SK-N-SH (cell line): ENCODE measurements at regions not wholly inside any gene's neighbourhood (a gene's known extent, or its start where the extent isn't known, plus 50 kb on each side); places are given as distances from the start of the nearest gene placed in this dataset.

Experiments used
- CTCF ChIA-PET: fragments of 300-600, 350-600 bp; formaldehyde crosslinking; extraction: SDS; loops from one replicate; lab custom pipeline; 2021; lab: Yijun Ruan, JAX
- POLR2A ChIA-PET: fragments of 350-600 bp; sonication (Branson Sonifier 250); formaldehyde crosslinking; extraction: SDS; loops from one replicate; lab custom pipeline; 2020; ENCODE audit warnings: antibody characterized with exemption, inconsistent platforms; lab: Yijun Ruan, JAX
- DNase-seq: peaks from one replicate; pipeline ENCODE4 v3.0.0; 2012
- H2AFZ ChIP-seq: fragments of 200-600 bp; sonication (generic); 2 replicates; pipeline ENCODE4 v1.8.1; 2016; ENCODE audit warnings: antibody characterized with exemption, mild to moderate bottlenecking, low read depth
- H3F3A ChIP-seq: fragments of 200-600 bp; sonication (generic); replicated peaks from 2 replicates; pipeline ENCODE3; 2016; ENCODE audit warnings: antibody characterized with exemption, mild to moderate bottlenecking; ENCODE audit not compliant: insufficient read depth
- H3K27ac ChIP-seq, 2 experiments: fragments of 200-500 bp in 1 of 2; fragments of 200-600 bp in 1 of 2; sonication (Bioruptor generic) in 1 of 2; sonication (generic), shearing (Covaris generic) in 1 of 2; 2 replicates each; pipeline versions ENCODE4 v1.5.1 to v1.6.1; 2014 to 2016; ENCODE audit warnings: low read depth in 2 of 2, inconsistent platforms in 1 of 2, low read length in 1 of 2, mild to moderate bottlenecking in 1 of 2, mixed read lengths in 1 of 2
- H3K27me3 ChIP-seq: fragments of 200-600 bp; sonication (generic), shearing (Covaris generic); 2 replicates; pipeline ENCODE4 v1.6.1; 2016; ENCODE audit warnings: mixed run types; ENCODE audit not compliant: insufficient read depth
- H3K36me3 ChIP-seq, 2 experiments: fragments of 200-500 bp in 1 of 2; fragments of 200-600 bp in 1 of 2; sonication (Bioruptor generic) in 1 of 2; sonication (generic) in 1 of 2; replicated peaks in 1 of 2; 2 replicates each; pipeline versions ENCODE3 to v1.5.1; 2014 to 2016; ENCODE audit warnings: low read length in 1 of 2, mild to moderate bottlenecking in 1 of 2; ENCODE audit not compliant: insufficient read depth in 2 of 2, control insufficient read depth in 1 of 2
- H3K4me1 ChIP-seq, 2 experiments: fragments of 200-500 bp in 1 of 2; fragments of 200-600 bp in 1 of 2; sonication (Bioruptor generic) in 1 of 2; sonication (generic), shearing (Covaris generic) in 1 of 2; 2 replicates each; pipeline versions ENCODE4 v1.5.1 to v1.6.1; 2014 to 2016; ENCODE audit warnings: low read depth in 1 of 2, low read length in 1 of 2, mixed run types in 1 of 2; ENCODE audit not compliant: insufficient read depth in 2 of 2, control insufficient read depth in 1 of 2
- H3K4me2 ChIP-seq: fragments of 200-600 bp; sonication (generic), shearing (Covaris generic); 2 replicates; pipeline ENCODE4 v1.6.1; 2017; ENCODE audit warnings: mixed run types
- H3K4me3 ChIP-seq, 2 experiments: fragments of 200-500 bp in 1 of 2; fragments of 200-600 bp in 1 of 2; sonication (Bioruptor generic) in 1 of 2; sonication (generic), shearing (Covaris generic) in 1 of 2; 2 replicates each; pipeline versions ENCODE4 v1.5.1 to v1.8.1; 2014 to 2016; ENCODE audit warnings: low read depth in 2 of 2, inconsistent platforms in 1 of 2, low read length in 1 of 2, mild to moderate bottlenecking in 1 of 2, mixed read lengths in 1 of 2, moderate library complexity in 1 of 2
- H3K79me2 ChIP-seq: fragments of 200-600 bp; sonication (generic); 2 replicates; pipeline ENCODE4 v1.8.1; 2017; ENCODE audit warnings: mild to moderate bottlenecking; ENCODE audit not compliant: insufficient read depth
- H3K9ac ChIP-seq: fragments of 200-600 bp; sonication (generic); 2 replicates; pipeline ENCODE4 v1.6.1; 2017; ENCODE audit warnings: mixed run types
- H3K9me2 ChIP-seq: fragments of 200-600 bp; sonication (generic); 2 replicates; pipeline ENCODE4 v1.6.1; 2017; ENCODE audit warnings: mixed run types
- H3K9me3 ChIP-seq: fragments of 200-600 bp; sonication (generic); 2 replicates; pipeline ENCODE4 v1.6.1; 2017; ENCODE audit warnings: mixed run types, mild to moderate bottlenecking, moderate library complexity
- H4K20me1 ChIP-seq: fragments of 200-600 bp; sonication (generic); 2 replicates; pipeline ENCODE4 v1.6.1; 2017; ENCODE audit warnings: mild to moderate bottlenecking, mixed run types; ENCODE audit not compliant: insufficient read depth
- EZH2phosphoT487 ChIP-seq: fragments of 200-600 bp; sonication (generic); IDR thresholded peaks from 2 replicates; pipeline ENCODE4 v1.6.1; 2017; ENCODE audit warnings: low read depth, mixed run types, mild to moderate bottlenecking, antibody characterized with exemption, moderate library complexity, borderline replicate concordance
- FOSL2 ChIP-seq: IDR thresholded peaks from 2 replicates; pipeline ENCODE4 v1.4.0; 2012; ENCODE audit warnings: low read depth, mild to moderate bottlenecking, moderate library complexity, borderline replicate concordance
- GABPA ChIP-seq: IDR thresholded peaks from 2 replicates; pipeline ENCODE4 v1.4.0; 2012; ENCODE audit warnings: low read depth, mild to moderate bottlenecking
- JUND ChIP-seq: IDR thresholded peaks from 2 replicates; pipeline ENCODE4 v1.4.0; 2012
- MAX ChIP-seq: IDR thresholded peaks from 2 replicates; pipeline ENCODE4 v1.4.0; 2012; ENCODE audit warnings: low read depth
- MXI1 ChIP-seq: IDR thresholded peaks from 2 replicates; pipeline ENCODE4 v1.6.1; 2012; ENCODE audit warnings: mild to moderate bottlenecking, low read depth, low read length, improper control_type of control experiment
- PBX3 ChIP-seq: IDR thresholded peaks from 2 replicates; pipeline ENCODE4; 2012
- POLR2AphosphoS5 ChIP-seq: IDR thresholded peaks from 2 replicates; pipeline ENCODE4 v1.6.1; 2012; ENCODE audit warnings: low read depth, low read length
- RCOR1 ChIP-seq: fragments of 150-350 bp; IDR thresholded peaks from 2 replicates; pipeline ENCODE4 v1.6.1; 2017; ENCODE audit warnings: antibody characterized with exemption, low read length
- REST ChIP-seq: IDR thresholded peaks from 2 replicates; pipeline ENCODE4 v1.6.1; 2012; ENCODE audit warnings: mild to moderate bottlenecking, low read depth, low read length, moderate library complexity
- RFX5 ChIP-seq: IDR thresholded peaks from 2 replicates; pipeline ENCODE4 v1.6.1; 2012; ENCODE audit warnings: mild to moderate bottlenecking, improper control_type of control experiment, low read length
- RXRA ChIP-seq: IDR thresholded peaks from 2 replicates; pipeline ENCODE4 v1.4.0; 2012; ENCODE audit warnings: low read depth, mild to moderate bottlenecking, borderline replicate concordance
- SIN3A ChIP-seq: IDR thresholded peaks from 2 replicates; pipeline ENCODE4 v1.6.1; 2012; ENCODE audit warnings: low read depth, mild to moderate bottlenecking, low read length, moderate library complexity, borderline replicate concordance
- TAF1 ChIP-seq: IDR thresholded peaks from 2 replicates; pipeline ENCODE4 v1.6.1; 2012; ENCODE audit warnings: low read depth, mild to moderate bottlenecking, low read length, moderate library complexity, borderline replicate concordance
- TCF12 ChIP-seq: IDR thresholded peaks from 2 replicates; pipeline ENCODE4 v1.4.0; 2012
- TEAD4 ChIP-seq: IDR thresholded peaks from 2 replicates; pipeline ENCODE4 v1.4.0; 2012; ENCODE audit warnings: mild to moderate bottlenecking, borderline replicate concordance; ENCODE audit not compliant: insufficient read depth
- YY1 ChIP-seq: IDR thresholded peaks from 2 replicates; pipeline ENCODE4 v1.4.0; 2012; ENCODE audit warnings: low read depth, mild to moderate bottlenecking
- WGBS: methylation state at CpG from one replicate; pipeline ENCODE4 v1.1.6; 2017; ENCODE audit warnings: low lambda C conversion rate; 5-methylcytosine and 5-hydroxymethylcytosine counted together

GRCh38 chr16:48008011-48008525 lies 147.7 kb downstream of the ABCC12 start:
- no peaks in the 10 kb centered on the region for H3K27me3 ChIP-seq
- H3K9me2 ChIP-seq = no peaks in the 10 kb centered on the region
- CTCF ChIA-PET = no interaction called here
- H3K4me3 ChIP-seq = no peak overlapping the region
- no peaks in the 10 kb centered on the region for H3K79me2 ChIP-seq
- H3K27ac ChIP-seq = no peak overlapping the region
- no peak overlapping the region for H3K9ac ChIP-seq
- H3F3A ChIP-seq = no peaks in the 10 kb centered on the region
- no peak overlapping the region for H2AFZ ChIP-seq
- no peaks in the 10 kb centered on the region for H3K9me3 ChIP-seq
- TF ChIP-seq MAX (no peak), GABPA (no peak), TEAD4 (no peak), TCF12 (no peak), RCOR1 (no peak), PBX3 (no peak), RXRA (no peak), YY1 (no peak), EZH2phosphoT487 (no peak), TAF1 (no peak), MXI1 (no peak)
- H4K20me1 ChIP-seq = no peaks in the 10 kb centered on the region
- WGBS = 46% methylated on average over 7 of the region's 7 CpGs
- no peak overlapping the region for H3K4me2 ChIP-seq
- no peaks in the 10 kb centered on the region for H3K4me1 ChIP-seq
- POLR2A ChIA-PET = no interaction called here
- no peaks in the 10 kb centered on the region for H3K36me3 ChIP-seq
- no peak for DNase-seq

- H3K4me2 ChIP-seq = no peak overlapping the region
- H3K27ac ChIP-seq = no peak overlapping the region
- H3K9me2 ChIP-seq = no peaks in the 10 kb centered on the region
- H3F3A ChIP-seq = no peaks in the 10 kb centered on the region
- no peaks in the 10 kb centered on the region for H4K20me1 ChIP-seq
- no peak overlapping the region for H2AFZ ChIP-seq
- TF ChIP-seq JUND = no peak
- no peak for TF ChIP-seq REST
- TF ChIP-seq SIN3A = no peak
- no peak for TF ChIP-seq POLR2AphosphoS5
- no peak for TF ChIP-seq PBX3
- no peak for TF ChIP-seq RFX5
- TF ChIP-seq FOSL2 = no peak
- no peaks in the 10 kb centered on the region for H3K27me3 ChIP-seq
- no peak overlapping the region for H3K9ac ChIP-seq
- 27% methylated on average over 3 of the region's 3 CpGs for WGBS
- no peak for DNase-seq
- H3K4me1 ChIP-seq = no peaks in the 10 kb centered on the region
- H3K79me2 ChIP-seq = no peaks in the 10 kb centered on the region
- POLR2A ChIA-PET = no interaction called here
- H3K4me3 ChIP-seq = no peak overlapping the region
- no peaks in the 10 kb centered on the region for H3K9me3 ChIP-seq
- CTCF ChIA-PET = interaction anchor here (0.7 to 1.5 kb wide), 3 partner anchors 9 to 50 kb away, joined by 3 to 4 read pairs (median 3); no protein-coding TSS in a partner anchor
- no peaks in the 10 kb centered on the region for H3K36me3 ChIP-seq
These were observed 151.6 kb downstream of the ABCC12 start for GRCh38 chr16:48004141-48004695.
